ENCODE measurements at regions not wholly inside any gene's neighbourhood (a gene's known extent, or its start where the extent isn't known, plus 50 kb on each side); places are given as distances from the start of the nearest gene placed in this dataset.

- no peak for DNase-seq
Measured at GRCh38 chr6:94050515-94050914, 631.2 kb upstream of the EPHA7 start.

GRCh38 chr6:94049001-94049400 lies 629.6 kb upstream of the EPHA7 start:
- DNase-seq, result no peak

- DNase-seq, result no peak
Measured at GRCh38 chr6:94045099-94045829, 625.9 kb upstream of the EPHA7 start.

DNA sequence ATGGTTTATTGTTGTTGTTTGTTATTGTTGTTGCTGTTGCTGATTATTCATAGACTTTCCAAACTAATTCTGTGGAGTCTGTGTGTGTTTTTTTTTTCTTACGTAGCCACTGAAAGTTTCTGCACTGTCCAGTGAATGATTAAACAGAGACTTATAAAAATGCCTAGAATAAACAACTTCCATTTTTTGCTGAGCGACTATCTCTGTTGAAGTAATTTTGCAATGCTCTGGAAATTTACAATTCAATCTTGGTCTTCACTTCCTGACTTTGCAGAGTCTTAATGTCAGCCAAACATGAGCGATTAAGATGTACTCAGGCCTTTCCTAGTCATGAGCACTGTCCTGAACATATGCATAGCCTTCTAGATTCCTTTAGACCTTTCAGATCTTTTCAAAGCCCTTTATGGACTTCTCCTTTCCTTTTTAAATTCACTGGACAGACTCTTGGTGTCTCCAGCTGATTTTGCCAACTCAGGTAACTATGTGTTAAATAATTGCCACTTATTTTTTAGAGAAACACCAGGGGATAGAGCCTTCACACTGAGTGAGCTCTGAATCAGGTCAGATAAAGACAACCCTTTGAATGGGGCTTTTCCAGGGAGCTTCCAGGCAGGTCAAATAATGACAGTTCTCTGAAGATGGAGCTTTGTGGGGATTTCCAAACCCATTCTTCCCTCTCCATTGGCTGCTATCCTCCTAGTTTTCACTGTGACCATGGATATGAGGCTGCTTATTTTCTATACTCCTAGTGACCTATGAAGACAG lies 622.8 kb upstream of the EPHA7 start:
- no peak for DNase-seq

DNA sequence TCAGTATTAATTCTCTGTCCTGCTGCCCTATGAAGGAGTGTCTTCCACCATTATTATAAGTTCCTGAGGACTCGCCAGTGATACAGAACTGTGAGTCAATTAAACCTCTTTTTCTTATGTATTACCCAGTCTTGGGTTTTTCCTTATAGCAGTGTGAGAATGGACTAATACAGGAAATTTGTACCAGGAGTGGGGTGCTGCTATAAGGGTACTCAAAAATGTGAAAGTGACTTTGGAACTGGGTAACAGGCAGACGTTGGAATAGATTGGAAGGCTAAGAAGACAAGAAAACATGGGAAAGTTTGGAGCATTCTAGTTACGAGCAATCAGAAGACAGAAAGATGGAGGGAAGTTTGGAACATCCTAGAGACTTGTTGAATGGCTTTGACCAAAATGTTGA lies 616.7 kb upstream of the EPHA7 start:
- no peak for DNase-seq

DNA sequence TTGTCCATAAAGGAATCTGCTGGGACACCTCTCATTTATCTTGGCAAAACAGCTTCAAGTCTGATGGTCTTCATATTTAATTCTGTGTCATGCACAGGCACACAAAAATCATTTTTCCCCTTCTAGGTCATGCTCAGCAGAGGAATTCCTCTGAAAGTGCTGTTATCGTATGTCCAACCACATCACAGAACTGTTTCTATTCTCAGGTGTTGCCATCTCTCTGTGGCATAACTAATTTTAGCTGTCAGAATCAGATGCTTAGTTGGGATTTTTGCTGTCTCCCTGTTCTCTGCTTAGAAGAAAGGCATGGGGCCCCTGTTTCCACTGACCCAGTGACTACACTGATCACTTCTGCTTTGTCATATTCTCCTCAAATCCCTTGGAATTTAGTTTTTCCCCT lies 608.0 kb upstream of the EPHA7 start:
- DNase-seq, result no peak

DNA sequence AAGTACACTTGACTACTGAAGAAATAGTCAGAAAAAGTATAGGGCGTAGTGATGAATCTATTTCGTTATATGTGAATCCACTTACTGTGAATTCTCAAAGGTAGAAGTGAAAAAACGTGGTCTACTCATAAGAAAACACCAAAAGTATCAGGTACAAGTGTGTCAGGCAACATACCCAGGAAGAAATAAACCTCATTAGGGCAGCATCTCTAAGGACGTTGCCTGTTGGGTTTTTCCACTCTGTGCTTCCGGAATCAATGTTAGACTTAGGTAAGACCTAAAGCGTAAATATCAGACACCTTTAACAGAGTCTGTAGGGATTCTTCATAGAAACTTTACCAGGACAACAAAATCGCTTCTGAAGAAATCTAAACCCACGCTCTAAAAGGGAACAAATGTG lies 607.2 kb upstream of the EPHA7 start:
- DNase-seq, result no peak

DNA sequence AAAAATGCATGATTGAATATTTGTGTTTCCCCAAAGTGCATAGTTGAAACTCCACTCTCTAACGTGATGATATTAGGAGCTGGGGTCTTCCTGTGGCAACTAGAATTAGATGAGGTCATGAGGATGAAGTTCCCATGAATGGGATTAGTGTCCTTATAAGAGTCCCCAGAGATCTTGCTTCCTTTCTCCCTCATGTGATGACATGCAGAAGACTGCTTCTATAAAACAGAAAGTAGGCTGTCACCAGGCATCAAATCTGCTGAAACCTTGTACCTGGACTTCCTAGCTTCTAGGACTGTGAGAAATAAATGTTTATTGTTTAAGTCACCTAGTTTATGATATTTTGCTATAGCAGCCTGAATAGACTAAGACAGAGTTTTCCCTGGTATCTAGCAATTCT lies 586.5 kb upstream of the EPHA7 start:
- DNase-seq, result no peak

DNA sequence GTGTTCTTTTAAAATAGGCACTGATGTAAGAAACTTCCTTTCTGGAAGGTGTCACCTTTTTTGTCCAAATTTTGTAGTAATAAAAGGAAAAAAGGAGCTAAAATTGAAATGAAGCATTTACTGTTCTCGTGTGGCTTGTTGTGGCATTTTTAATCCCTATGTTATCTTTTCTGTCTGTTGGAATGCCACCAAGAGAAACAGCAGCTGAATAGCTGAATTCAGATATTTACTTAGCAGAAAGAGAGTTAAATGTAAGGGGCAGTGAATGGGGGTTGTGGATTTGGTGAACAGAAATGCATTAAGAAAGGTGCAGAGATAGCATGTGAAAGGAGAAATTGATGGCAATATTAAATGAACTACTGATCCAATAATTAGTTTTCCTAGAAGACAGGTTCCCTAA lies 573.6 kb upstream of the EPHA7 start:
- DNase-seq, result no peak

DNA sequence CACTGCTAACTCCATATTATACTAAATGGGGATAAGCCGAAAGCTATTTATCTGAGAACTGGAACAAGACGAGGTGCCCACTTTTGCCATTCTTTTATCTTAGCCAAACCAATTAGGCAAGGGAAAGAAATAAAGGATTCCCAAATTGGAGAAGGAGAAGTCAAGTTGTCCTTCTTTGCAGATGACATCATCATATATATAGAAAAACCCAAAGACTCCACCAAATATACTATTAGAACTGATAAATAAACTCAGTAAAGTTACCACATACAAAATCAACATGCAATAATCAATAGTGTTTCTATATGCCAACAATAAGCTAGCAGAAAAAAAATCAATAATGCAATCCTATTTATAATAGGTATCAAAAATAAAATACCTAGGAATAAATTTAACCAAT lies 570.3 kb upstream of the EPHA7 start:
- no peak for DNase-seq

DNA sequence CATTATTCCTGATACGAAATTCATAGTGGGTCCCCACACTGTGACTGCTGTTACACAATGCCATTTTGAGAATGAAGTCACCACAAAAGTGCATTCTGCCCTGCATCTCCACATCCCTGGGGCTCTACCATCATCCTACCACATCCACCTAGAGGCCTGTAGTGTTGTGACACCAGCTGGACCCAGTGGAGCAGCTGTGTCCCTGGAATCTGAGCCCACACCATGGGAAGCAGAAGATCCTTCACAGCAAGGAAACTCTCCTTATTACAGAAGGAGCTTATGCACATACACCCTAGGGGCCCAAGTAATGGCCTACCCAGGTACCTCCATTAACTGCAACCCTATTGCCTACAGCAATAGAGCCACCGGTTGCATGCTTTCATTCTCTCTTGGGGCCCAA lies 566.6 kb upstream of the EPHA7 start:
- no peak for DNase-seq

DNA sequence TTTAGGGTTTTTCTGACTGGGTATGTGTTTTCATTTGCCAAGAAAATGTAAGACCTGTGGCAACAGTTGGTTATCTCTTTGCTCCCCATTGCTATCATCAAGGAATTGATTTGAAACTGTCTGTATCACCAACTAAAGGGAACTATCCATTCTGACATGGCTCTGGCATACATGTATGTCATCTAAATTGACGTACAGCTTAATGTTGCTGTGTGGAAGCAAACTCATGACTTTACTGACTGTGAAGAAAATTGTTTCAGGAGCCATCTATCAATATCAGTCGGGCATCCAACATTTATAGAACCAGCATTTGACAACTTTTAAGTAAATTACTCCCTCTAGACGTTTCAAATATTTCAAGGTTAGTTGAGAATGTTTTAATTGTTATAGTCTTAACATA lies 555.8 kb upstream of the EPHA7 start:
- DNase-seq, result no peak

GRCh38 chr6:93974332-93974731 lies 555.0 kb upstream of the EPHA7 start:
- DNase-seq, result no peak

DNA sequence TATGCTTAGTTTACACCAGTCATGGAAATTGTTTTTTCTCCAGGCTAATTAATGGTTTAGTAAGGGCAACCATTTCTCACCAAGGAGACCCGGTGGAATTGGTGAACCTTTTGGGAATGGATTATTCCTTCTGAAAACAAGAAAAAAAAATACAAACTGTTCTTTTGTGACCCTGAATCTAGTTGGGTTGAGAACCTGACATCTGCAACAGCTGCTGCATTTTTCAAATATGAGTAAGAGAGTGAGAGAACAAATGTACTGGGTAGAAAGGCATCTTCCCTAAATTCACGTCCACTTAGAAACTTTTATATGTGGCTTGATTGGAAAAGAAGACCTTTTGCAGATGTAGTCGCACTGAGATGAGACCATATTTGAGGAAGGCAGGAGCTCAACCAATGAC lies 553.4 kb upstream of the EPHA7 start:
- no peak for DNase-seq

- DNase-seq, result no peak
Measured at GRCh38 chr6:93970684-93971083, 551.3 kb upstream of the EPHA7 start.

DNA sequence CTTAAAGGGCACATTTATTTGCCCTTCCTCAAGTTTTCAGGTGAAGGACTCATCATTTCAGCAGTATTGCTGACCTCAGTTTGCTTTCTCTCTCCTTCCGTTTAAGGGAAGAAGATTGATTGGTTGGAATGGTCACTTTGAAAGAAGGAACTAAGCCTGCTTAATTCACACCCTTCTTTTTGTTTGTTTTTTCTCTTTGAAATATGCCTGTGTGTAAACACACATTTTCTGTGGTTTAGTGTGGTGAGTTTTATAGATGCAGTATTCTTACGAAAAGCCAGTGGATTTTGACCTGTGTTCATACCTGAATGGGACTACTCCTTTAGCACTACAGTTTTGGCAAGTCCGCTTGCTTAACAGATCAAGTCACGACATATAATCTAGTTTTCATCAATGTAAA lies 548.8 kb upstream of the EPHA7 start:
- no peak for DNase-seq

GRCh38 chr6:93964926-93965325 lies 545.6 kb upstream of the EPHA7 start:
- DNase-seq, result no peak

GRCh38 chr6:93964321-93964720 lies 545.0 kb upstream of the EPHA7 start:
- DNase-seq, result no peak

DNA sequence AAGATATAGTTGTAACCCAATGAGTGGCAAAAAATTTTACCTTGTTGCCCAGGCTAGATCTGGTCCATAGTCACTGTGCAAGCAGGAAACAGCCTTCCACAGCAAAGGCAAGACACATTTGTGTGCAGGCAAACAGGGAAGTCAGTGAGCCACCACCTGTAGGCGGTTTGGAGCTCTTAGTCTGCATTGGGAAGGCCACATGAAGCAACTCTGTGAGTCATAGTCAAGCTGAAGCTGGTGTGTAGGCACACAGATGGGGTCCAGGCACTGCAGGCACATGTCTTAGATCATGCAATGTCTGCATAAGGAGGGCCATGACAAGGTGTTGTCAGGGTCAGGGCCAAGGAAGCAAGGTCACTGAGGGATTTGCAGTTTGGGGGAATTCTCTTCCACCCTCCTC lies 543.2 kb upstream of the EPHA7 start:
- DNase-seq, result no peak

DNA sequence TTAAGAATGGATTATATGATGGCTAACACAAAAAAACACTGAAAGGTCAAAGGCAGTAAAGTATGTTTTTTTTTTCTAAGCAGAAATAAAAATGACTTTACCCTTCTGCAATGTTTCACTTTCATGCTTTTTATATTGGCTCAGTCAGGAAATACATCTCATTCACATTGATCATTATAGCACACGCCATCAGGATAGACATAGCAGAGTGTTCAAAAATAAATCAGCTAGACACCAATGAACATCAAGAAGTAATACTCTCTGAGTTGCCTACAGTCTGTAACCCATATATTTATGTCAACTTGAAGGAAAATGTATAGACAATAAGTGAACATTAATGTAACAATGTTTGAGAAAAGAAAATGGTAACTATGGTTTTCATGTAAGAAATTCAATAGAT lies 535.2 kb upstream of the EPHA7 start:
- DNase-seq, result no peak

DNA sequence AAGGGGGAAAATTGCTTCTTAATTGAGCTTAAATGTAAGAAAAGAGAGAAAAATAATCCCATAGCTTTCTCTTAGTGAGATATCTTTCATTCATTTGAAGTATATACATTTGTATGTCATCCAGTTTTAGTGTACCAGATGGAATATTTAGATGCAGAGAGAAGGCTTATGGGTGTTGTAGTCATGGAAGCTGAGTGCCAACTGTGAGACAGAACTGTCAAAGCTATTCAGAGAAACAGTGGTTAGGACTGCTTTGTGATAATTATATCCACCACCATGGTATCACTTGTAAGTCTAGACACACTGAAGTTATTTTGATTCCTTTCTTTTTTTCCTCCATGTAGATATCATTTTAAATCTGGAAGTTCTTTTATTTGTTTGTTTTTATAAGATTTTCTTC lies 524.3 kb upstream of the EPHA7 start:
- no peak for DNase-seq

- no peak for DNase-seq
Measured at GRCh38 chr6:93940381-93940780, 521.0 kb upstream of the EPHA7 start.

DNA sequence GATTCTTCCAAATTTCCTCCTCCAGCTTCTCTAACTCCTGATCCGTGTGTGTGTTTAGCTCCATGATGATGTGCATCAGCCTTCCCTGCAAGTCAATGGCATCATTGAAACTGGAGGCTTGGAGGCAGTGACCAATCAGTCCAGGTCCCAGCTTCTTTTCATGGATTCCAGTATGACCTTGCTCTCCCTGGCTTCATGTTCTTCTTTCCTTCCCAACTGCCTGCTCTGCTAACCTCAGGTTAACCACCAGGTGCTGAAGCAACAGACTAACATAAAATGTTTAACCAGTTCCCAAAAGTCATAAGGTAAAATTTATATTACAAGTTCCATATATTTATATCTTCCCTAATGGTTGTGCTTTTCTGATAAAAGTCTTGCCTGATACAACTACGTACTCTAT lies 512.8 kb upstream of the EPHA7 start:
- no peak for DNase-seq

DNA sequence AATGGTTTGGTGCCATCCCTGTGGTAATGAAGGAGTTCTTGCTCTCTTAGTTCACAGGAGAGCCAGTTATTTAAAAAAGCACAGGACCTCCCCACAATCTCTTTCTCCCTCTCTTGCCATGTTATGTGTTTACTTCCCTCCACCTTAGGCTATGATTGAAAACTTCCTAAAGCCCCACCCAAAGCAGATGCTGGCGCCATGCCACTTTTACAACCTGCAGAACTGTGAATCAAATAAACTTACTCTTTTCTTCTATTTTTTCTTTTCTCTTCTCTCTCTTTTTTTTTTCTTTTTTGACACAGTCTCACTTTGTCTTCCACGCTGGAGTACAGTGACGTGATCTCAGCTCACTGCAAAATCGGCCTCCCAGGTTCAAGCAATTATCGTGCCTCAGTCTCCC lies 508.4 kb upstream of the EPHA7 start:
- no peak for DNase-seq

DNA sequence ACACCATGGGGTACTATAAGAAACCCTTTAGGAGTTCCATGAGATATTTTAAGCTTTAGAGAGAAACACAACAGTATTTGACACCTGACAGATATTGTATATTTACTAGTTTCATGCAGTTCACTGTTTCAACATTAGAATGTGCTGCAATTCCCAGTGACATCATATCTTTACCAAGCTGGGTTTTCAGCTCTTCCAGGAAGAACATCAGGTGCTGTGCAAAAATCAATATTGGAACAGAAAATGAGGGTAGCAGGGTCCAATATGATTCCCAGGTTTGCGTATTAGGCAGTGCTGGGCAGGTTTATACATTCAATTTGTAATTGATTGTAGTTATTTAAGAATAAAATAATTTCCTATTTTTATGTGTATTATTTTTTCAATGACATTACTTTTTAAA lies 500.0 kb upstream of the EPHA7 start:
- DNase-seq, result no peak
